ENCODE measurements at regions not wholly inside any gene's neighbourhood (a gene's known extent, or its start where the extent isn't known, plus 50 kb on each side); places are given as distances from the start of the nearest gene placed in this dataset.
"Not testable (repeated sequence)": the region's sequence is repeated elsewhere in the genome, so short reads cannot be mapped to it uniquely, and the experiment has no call there.

- DNase-seq = no peak
Measured at GRCh38 chr3:145219355-145220235, 941.4 kb downstream of the PLOD2 start.

DNA sequence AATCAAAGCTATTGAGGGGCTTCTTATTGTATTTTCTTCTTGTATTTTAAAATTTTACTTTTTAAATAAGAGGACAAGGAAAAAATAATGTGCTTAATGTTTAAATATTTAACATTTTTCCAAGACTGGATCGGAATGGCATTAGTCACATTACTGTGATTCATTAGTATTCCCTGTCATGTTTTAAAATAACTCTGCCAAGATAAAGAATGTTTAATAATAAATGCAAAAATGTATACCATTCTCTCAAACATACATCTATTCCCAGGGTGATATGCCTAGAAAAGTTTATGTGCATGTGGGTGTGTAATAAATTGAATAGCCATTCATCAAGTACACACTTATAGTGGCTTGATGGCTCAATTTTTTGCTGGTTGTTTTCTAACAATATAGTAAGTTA, 936.1 kb downstream of the PLOD2 start:
- no peak for DNase-seq

DNA sequence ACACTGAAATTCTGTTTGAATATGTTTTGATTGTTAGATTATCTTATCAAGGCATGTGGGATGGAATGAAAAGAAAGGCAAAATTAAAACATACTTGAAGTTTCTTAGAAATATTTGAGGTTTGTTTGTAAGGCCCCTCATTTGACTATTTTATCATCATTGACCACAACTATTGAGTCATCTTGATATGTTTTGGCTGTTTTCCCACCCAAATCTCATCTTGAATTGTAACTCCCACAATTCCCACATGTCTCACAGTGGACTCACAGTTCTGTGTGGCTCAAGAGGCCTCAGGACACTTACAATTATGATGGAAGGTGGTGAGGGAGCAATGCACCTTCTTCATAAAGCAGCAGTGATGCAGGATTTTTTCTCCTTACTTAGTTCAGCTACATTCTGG, 917.1 kb downstream of the PLOD2 start:
- DNase-seq = no peak

DNA sequence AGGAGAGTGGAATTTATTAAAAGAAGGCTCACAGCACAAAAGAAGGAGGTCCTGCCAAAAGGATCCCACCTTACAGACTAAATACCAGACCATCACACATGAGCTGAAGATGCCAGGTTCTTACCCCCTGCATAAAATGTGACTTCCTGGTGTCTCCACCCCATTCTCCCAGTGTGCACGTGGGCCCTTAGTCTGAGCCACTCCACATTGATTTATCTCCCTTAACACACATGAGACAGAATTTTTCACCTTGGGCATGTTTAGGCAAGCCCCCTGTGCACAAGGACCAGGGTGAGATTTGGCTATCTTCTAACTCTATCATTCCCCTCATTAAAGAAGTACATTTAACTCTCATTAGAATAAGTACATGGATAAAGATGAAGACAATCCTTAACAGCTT, 916.7 kb downstream of the PLOD2 start:
- no peak for DNase-seq

- DNase-seq = no peak
Measured at GRCh38 chr3:145246291-145246690, 914.7 kb downstream of the PLOD2 start.

GRCh38 chr3:145248928-145249327, 912.1 kb downstream of the PLOD2 start:
- DNase-seq = no peak

GRCh38 chr3:145251311-145251710, 909.7 kb downstream of the PLOD2 start:
- DNase-seq = no peak

DNA sequence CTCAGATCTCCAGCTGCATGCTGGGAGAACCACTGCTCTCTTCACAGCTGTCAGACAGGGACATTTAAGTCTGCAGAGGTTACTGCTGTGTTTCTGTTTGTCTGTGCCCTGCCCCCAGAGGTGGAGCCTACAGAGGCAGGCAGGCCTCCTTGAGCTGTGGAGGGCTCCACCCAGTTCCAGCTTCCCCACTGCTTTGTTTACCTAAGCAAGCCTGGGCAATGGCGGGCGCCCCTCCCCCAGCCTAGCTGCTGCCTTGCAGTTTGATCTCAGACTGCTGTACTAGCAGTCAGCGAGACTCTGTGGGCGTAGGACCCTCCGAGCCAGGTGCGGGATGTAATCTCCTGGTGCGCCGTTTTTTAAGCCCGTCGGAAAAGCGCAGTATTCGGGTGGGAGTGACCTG, 903.0 kb downstream of the PLOD2 start:
- DNase-seq = not testable (repeated sequence)

GRCh38 chr3:145259166-145259880, 901.7 kb downstream of the PLOD2 start:
- no peak for DNase-seq

- DNase-seq = not testable (repeated sequence)
Measured at GRCh38 chr3:145263458-145263857, 897.5 kb downstream of the PLOD2 start.

GRCh38 chr3:145266368-145266767, 894.6 kb downstream of the PLOD2 start:
- no peak for DNase-seq

- no peak for DNase-seq
Measured at GRCh38 chr3:145269106-145269505, 891.9 kb downstream of the PLOD2 start.

- no peak for DNase-seq
Measured at GRCh38 chr3:145272684-145273083, 888.3 kb downstream of the PLOD2 start.

DNA sequence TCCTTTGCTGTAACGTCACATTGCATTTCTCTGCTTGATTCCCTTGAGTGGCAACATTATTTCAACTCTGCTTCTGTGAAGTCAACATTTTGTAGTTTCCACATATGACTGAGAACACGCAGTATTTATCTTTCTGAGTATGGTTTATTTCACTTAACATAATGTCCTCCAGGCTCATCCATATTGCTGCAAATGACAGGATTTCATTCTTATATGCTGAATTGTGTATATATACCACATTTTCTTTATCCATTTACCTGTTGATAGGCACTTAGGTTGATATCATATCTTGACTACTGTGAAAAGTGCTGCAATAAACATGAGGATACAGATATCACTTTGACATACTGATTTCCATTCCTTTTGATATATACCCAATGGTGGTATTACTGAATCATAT, 878.5 kb downstream of the PLOD2 start:
- no peak for DNase-seq

- DNase-seq = no peak
Measured at GRCh38 chr3:145286937-145287336, 874.0 kb downstream of the PLOD2 start.

- no peak for DNase-seq
Measured at GRCh38 chr3:145290010-145290409, 871.0 kb downstream of the PLOD2 start.

GRCh38 chr3:145294572-145294971, 866.4 kb downstream of the PLOD2 start:
- no peak for DNase-seq

- DNase-seq = no peak
Measured at GRCh38 chr3:145307272-145307671, 853.7 kb downstream of the PLOD2 start.

- no peak for DNase-seq
Measured at GRCh38 chr3:145313751-145314150, 847.2 kb downstream of the PLOD2 start.

GRCh38 chr3:145316253-145316652, 844.7 kb downstream of the PLOD2 start:
- not testable (repeated sequence) for DNase-seq

- DNase-seq = no peak
Measured at GRCh38 chr3:145326666-145327065, 834.3 kb downstream of the PLOD2 start.

- not testable (repeated sequence) for DNase-seq
Measured at GRCh38 chr3:145333427-145333826, 827.6 kb downstream of the PLOD2 start.

DNA sequence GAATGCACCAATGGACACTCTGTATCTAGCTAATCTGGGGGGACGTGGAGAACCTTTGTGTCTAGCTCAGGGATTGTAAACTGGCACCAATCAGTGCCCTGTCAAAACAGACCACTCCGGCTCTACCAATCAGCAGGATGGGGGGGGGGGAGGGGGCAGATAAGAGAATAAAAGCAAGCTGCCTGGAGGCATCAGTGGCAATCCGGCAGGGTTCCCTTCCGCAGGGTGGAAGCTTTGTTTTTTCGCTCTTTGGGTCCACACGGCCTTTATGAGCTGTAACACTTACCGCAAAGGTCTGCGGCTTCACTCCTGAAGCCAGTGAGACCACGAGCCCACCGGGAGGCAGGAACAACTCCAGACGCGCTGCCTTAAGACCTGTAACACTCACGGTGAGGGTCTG, 827.1 kb downstream of the PLOD2 start:
- DNase-seq = no peak

- DNase-seq = no peak
Measured at GRCh38 chr3:145355206-145355605, 805.8 kb downstream of the PLOD2 start.

Data from NCI-H526 treated with DMSO at 0.1 percent for 48 hours (cell line).